ENCODE measurements at regions not wholly inside any gene's neighbourhood (a gene's known extent, or its start where the extent isn't known, plus 50 kb on each side); places are given as distances from the start of the nearest gene placed in this dataset.

DNA sequence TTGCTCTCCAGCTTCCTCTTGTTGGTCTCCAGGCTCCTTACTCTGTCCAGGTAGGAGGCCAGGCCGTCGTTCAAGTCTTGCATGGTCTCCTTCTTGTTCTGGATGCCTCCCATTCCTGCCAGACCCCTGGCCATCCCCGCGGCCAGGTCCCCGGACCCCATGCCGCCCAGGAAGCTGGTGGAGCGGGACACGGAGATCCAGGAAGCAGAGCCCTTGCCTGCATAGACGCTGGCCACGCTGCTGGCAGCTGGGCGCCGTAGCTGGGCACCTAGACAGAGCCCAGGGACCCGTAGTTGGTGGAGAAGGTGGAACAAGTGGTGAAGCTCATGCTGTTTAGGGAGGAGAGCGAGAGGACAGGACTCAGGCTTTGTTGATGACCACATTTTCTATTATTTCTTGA is 1584.0 kb upstream of the ACO1 start:
- no peak overlapping the region for H3K27ac ChIP-seq (ENCODE audit: insufficient read depth, low read depth, low read length)
- FAIRE-seq (no peak), DNase-seq (ENCODE audit: low read depth, low spot score) (no peak)
- BruUV-seq (replicated peaks): no TSS peak
- no peaks in the 10 kb centered on the region for H3K4me1 ChIP-seq (ENCODE audit: control insufficient read depth, extremely low read depth, insufficient read depth, low read length)
- POLR2A ChIA-PET: no interaction called here
- no peak overlapping the region for H3K9ac ChIP-seq (replicated peaks; ENCODE audit: extremely low read depth, insufficient read depth, low read length)
- H3K4me2 ChIP-seq (ENCODE audit: insufficient read depth, low read length): no peak overlapping the region
- H3K36me3 ChIP-seq (ENCODE audit: control insufficient read depth in 2 of 2, extremely low read depth in 1 of 2, insufficient read depth in 2 of 2, low read length in 2 of 2): no peaks in the 10 kb centered on the region
- H2AFZ ChIP-seq (ENCODE audit: low read depth, low read length): no peak overlapping the region
- no peak for TF ChIP-seq EZH2 (IDR thresholded peaks at IDR 0.05; ENCODE audit: borderline replicate concordance, low read depth, low read length, severe bottlenecking)
- no peak for TF ChIP-seq GATA2 (IDR thresholded peaks at IDR 0.05; ENCODE audit: insufficient read depth, insufficient read length, low read depth, low read length)
- TF ChIP-seq, protein P1, sequence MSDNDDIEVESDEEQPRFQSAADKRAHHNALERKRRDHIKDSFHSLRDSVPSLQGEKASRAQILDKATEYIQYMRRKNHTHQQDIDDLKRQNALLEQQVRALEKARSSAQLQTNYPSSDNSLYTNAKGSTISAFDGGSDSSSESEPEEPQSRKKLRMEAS (IDR thresholded peaks at IDR 0.05; ENCODE audit: insufficient read depth, insufficient read length): no peak
- no peak for TF ChIP-seq JUN (IDR thresholded peaks at IDR 0.05; ENCODE audit: borderline replicate concordance, insufficient read depth, insufficient read length, low read depth)
- TF ChIP-seq FOS (IDR thresholded peaks at IDR 0.05; ENCODE audit: borderline replicate concordance, insufficient read depth, low read length): no peak
- no peak for TF ChIP-seq POLR2AphosphoS5 (IDR thresholded peaks at IDR 0.05; ENCODE audit: insufficient read depth, low read depth, low read length)
- TF ChIP-seq POLR2A (IDR thresholded peaks at IDR 0.05; ENCODE audit: low read depth, low read length): no peak
- TF ChIP-seq, protein P2, sequence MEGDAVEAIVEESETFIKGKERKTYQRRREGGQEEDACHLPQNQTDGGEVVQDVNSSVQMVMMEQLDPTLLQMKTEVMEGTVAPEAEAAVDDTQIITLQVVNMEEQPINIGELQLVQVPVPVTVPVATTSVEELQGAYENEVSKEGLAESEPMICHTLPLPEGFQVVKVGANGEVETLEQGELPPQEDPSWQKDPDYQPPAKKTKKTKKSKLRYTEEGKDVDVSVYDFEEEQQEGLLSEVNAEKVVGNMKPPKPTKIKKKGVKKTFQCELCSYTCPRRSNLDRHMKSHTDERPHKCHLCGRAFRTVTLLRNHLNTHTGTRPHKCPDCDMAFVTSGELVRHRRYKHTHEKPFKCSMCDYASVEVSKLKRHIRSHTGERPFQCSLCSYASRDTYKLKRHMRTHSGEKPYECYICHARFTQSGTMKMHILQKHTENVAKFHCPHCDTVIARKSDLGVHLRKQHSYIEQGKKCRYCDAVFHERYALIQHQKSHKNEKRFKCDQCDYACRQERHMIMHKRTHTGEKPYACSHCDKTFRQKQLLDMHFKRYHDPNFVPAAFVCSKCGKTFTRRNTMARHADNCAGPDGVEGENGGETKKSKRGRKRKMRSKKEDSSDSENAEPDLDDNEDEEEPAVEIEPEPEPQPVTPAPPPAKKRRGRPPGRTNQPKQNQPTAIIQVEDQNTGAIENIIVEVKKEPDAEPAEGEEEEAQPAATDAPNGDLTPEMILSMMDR (IDR thresholded peaks at IDR 0.05; ENCODE audit: extremely low read depth in 1 of 2, insufficient read depth in 1 of 2, low read depth in 1 of 2, low read length in 2 of 2): no peak
- no peak for TF ChIP-seq MYC (IDR thresholded peaks at IDR 0.05; ENCODE audit: low read depth, low read length)
- H4K20me1 ChIP-seq (replicated peaks; ENCODE audit: control insufficient read depth, extremely low read depth, insufficient read depth, low read length): no peaks in the 10 kb centered on the region
- H3K27me3 ChIP-seq (ENCODE audit: control insufficient read depth in 2 of 2, insufficient read depth in 2 of 2, low read length in 2 of 2): no peaks in the 10 kb centered on the region
- H3K9me1 ChIP-seq (replicated peaks; ENCODE audit: control insufficient read depth, extremely low read depth, insufficient read depth, low read length): no peaks in the 10 kb centered on the region
- peaks cover 8% of the 10 kb centered on the region for H3K9me3 ChIP-seq (replicated peaks; ENCODE audit: control insufficient read depth, insufficient read depth, low read length)
- CTCF ChIA-PET: no interaction called here
- dilution Hi-C loops (cut with MboI; ENCODE audit: extremely low pct_ligation_motif_present, low sequenced_read_pairs): no loop called here
- no peaks in the 10 kb centered on the region for H3K79me2 ChIP-seq (ENCODE audit: control insufficient read depth, insufficient read depth, low read length)
- intact Hi-C loops (cut with micrococcal nuclease): no loop called here
- no peak overlapping the region for H3K4me3 ChIP-seq (replicated peaks in 1 of 3; ENCODE audit: insufficient read depth in 1 of 3, low read depth in 1 of 3, low read length in 3 of 3)
